Adrenal gland (tissue), 9 donors: ENCODE measurements at regions not wholly inside any gene's neighbourhood (a gene's known extent, or its start where the extent isn't known, plus 50 kb on each side); places are given as distances from the start of the nearest gene placed in this dataset.
A peak's percentile ranks its signal among the peaks of the same experiment; 100 is the strongest.

Experiments used
- DNase-seq, 7 donors: peaks; one replicate each; pipeline ENCODE4 v3.0.0-alpha.2; 2019 to 2020
- H3K27ac ChIP-seq, 5 donors: fragments of 200-600 bp; sonication (generic) in 4 of 5; 1 replicate in 3 of 5; 2 replicates in 2 of 5; pipeline versions ENCODE4 v1.5.1 to v1.8.0; 2016 to 2020; ENCODE audit warnings: mild to moderate bottlenecking in 1 of 5
- H3K27me3 ChIP-seq: fragments of 200-600 bp; 2 replicates; pipeline ENCODE4 v1.8.0; 2021
- H3K36me3 ChIP-seq, 2 donors: fragments of 200-600 bp; replicated peaks in 1 of 2; 1 replicate in 1 of 2; 2 replicates in 1 of 2; pipeline versions ENCODE4 v1.5.1 to v1.8.0; 2018 to 2022
- H3K4me1 ChIP-seq, 2 donors: fragments of 200-600 bp; replicated peaks in 1 of 2; 1 replicate in 1 of 2; 2 replicates in 1 of 2; pipeline versions ENCODE4 v1.5.1 to v1.8.0; 2018 to 2021
- H3K4me3 ChIP-seq, 4 donors: fragments of 200-600 bp; sonication (generic) in 3 of 4; one replicate each; pipeline ENCODE4 v1.5.1; 2016 to 2018
- H3K9me3 ChIP-seq, 3 donors: fragments of 200-600 bp; sonication (generic) in 1 of 3; replicated peaks in 1 of 3; 1 replicate in 2 of 3; 2 replicates in 1 of 3; pipeline versions ENCODE4 v1.5.1 to v1.8.0; 2016 to 2021
- POLR2A ChIP-seq, 2 donors: fragments of 450-650 bp; IDR thresholded peaks; one replicate each; pipeline ENCODE4 v1.6.1; 2017; ENCODE audit warnings: antibody characterized with exemption in 2 of 2, mild to moderate bottlenecking in 2 of 2, moderate library complexity in 1 of 2
- WGBS, 4 donors: extraction: QIAGEN DNeasy Blood & Tissue Kit in 2 of 4; methylation state at CpG; one replicate each; pipeline versions ENCODE4 v1.1.5 to v1.1.7; 2013 to 2017; 5-methylcytosine and 5-hydroxymethylcytosine counted together
- intact Hi-C, 2 donors: fragments of 100-400 bp; cut with DNase I; formaldehyde crosslinking; loops; one replicate each; pipeline versions ENCODE4 v1.14.1 to v1.15.0; 2022 to 2023
- TF ChIP-seq, protein P1 (sequence below), 6 experiments: fragments of 450-650 bp in 4 of 6; fragments of 200-600 bp in 2 of 6; sonication (generic) in 1 of 6; IDR thresholded peaks; 1 replicate in 5 of 6; 2 replicates in 1 of 6; pipeline versions ENCODE4 v1.5.1 to v1.8.0; 2016 to 2021; ENCODE audit warnings: antibody characterized with exemption in 6 of 6, mild to moderate bottlenecking in 2 of 6, moderate library complexity in 1 of 6
- donor health status: healthy with polysubstance abuse.
- donor health status: Bipolar disorder and iron deficiency.
- donor health status: DM: yes; HTN: yes; CAD: no.
- donor health status: DM: no; HTN: no; CAD: no.
- donor health status: DM: no; HTN: no; CAD: no.

DNA sequence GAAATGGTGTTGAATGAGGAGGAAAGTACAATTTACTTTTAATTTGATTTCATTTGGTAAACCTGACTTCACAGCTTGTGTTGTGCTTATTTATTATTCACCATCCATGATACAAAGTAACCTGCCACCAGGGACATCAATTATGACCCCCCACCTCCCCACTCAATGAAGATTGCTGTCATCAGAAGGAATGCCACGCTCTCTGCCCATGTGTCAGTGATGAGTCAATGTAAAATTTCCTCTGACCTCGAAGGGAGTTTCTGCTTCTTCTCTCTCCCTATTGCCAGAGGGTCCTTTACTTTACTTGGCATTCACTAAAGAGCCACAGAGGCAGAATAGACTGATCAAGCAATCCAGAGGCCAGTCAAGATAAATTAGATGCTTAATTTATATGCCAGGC, 759.7 kb downstream of the CDH11 start:
- intact Hi-C loops = no loop called here
- H3K9me3 ChIP-seq = no peaks in the 10 kb centered on the region
- WGBS, 4 donors = 26 to 40% (median 30%) methylated on average over 2 of the region's 2 CpGs
- H3K27ac ChIP-seq = no peak overlapping the region
- peak in 2 of 7 donors; percentile 10 to 16 for DNase-seq
- H3K36me3 ChIP-seq = no peaks in the 10 kb centered on the region
- H3K27me3 ChIP-seq = no peaks in the 10 kb centered on the region
- H3K4me1 ChIP-seq = peaks cover 0 to 13% of the 10 kb centered on the region in 2 donors
- TF ChIP-seq, protein P1, sequence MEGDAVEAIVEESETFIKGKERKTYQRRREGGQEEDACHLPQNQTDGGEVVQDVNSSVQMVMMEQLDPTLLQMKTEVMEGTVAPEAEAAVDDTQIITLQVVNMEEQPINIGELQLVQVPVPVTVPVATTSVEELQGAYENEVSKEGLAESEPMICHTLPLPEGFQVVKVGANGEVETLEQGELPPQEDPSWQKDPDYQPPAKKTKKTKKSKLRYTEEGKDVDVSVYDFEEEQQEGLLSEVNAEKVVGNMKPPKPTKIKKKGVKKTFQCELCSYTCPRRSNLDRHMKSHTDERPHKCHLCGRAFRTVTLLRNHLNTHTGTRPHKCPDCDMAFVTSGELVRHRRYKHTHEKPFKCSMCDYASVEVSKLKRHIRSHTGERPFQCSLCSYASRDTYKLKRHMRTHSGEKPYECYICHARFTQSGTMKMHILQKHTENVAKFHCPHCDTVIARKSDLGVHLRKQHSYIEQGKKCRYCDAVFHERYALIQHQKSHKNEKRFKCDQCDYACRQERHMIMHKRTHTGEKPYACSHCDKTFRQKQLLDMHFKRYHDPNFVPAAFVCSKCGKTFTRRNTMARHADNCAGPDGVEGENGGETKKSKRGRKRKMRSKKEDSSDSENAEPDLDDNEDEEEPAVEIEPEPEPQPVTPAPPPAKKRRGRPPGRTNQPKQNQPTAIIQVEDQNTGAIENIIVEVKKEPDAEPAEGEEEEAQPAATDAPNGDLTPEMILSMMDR (IDR thresholded peaks at IDR 0.05) = no peak
- no peak for TF ChIP-seq POLR2A (IDR thresholded peaks at IDR 0.05)
- H3K4me3 ChIP-seq = no peak overlapping the region

DNA sequence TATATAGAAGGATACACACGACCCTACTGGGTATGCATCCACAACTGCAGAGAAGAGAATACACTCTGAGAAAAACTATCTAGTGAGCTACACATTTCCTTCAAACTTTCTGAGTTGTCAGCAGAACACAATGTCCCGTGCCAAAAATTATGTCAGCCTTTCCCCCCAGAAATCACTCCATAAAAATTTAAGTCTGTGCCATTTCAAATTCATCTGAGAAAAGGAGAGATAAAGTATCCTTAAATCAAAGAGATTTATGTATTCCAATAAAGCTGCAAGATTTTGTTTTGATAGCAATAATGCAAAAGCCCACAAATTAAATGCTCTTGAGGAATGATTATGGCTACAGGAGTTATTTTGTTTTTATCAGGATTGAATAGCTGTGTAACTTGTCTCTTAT, 760.1 kb downstream of the CDH11 start:
- Histone ChIP-seq H3K27ac (no peak overlapping the region), H3K9me3 (no peaks in the 10 kb centered on the region), H3K27me3 (no peaks in the 10 kb centered on the region), H3K4me3 (no peak overlapping the region), H3K4me1 (peaks cover 0 to 14% of the 10 kb centered on the region in 2 donors), H3K36me3 (no peaks in the 10 kb centered on the region)
- 55 to 74% (median 57%) methylated on average over 2 of the region's 2 CpGs for WGBS, 4 donors
- DNase-seq = no peak
- intact Hi-C loops = no loop called here
- no peak for TF ChIP-seq POLR2A (IDR thresholded peaks at IDR 0.05)
- TF ChIP-seq, protein P1 (IDR thresholded peaks at IDR 0.05) = no peak

DNA sequence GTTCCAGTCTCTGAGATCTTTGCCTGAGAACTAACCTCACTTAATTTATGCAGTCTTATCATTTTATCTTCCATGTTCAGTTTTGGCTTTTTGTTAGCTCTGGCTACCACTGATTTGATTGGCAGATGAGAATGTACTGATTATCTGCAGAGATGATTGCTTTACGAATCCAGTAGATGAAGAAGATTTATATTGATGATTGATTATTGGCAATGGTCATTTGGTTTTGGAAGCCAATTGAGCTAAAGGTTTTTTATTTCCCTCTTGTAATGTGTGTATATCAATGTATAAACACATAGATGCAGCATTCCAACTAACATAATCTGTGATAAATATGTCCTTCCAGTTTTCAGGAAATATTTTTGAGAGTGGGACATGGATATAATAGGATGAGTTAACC, 763.6 kb downstream of the CDH11 start:
- Histone ChIP-seq H3K4me1 (peaks cover 0 to 27% of the 10 kb centered on the region in 2 donors), H3K27ac (no peak overlapping the region), H3K9me3 (no peaks in the 10 kb centered on the region), H3K36me3 (no peaks in the 10 kb centered on the region), H3K4me3 (no peak overlapping the region), H3K27me3 (no peaks in the 10 kb centered on the region)
- 57 to 77% (median 72%) methylated on average over 1 of the region's 1 CpG for WGBS, 4 donors
- intact Hi-C loops = no loop called here
- TF ChIP-seq, protein P1 (IDR thresholded peaks at IDR 0.05) = no peak
- TF ChIP-seq POLR2A (IDR thresholded peaks at IDR 0.05) = no peak
- no peak for DNase-seq

DNA sequence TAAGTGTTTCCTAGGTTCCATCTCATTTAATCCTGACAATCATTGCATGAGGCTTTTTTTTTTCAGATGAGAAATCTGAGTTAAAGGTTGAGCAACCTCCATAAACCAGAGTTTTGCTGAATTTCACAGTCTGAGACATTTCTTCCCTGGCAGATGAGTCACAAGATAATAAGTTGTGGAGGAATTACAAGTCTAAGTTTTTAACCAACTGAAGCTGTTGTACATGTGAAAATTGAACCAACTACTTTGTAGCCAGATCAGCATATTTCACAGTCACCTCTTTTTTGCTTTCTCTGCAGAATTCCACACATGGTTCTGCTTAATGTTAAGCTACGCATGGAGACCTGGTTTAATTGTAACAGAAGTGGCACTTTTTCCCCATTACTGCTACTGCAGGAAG, 765.6 kb downstream of the CDH11 start:
- no peak for TF ChIP-seq POLR2A (IDR thresholded peaks at IDR 0.05)
- TF ChIP-seq, protein P1 (IDR thresholded peaks at IDR 0.05) = no peak
- 68 to 100% (median 80%) methylated on average over 1 of the region's 1 CpG for WGBS, 4 donors
- Histone ChIP-seq H3K27ac (no peak overlapping the region), H3K4me3 (no peak overlapping the region), H3K4me1 (peaks cover 0 to 18% of the 10 kb centered on the region in 2 donors), H3K36me3 (no peaks in the 10 kb centered on the region), H3K27me3 (no peaks in the 10 kb centered on the region), H3K9me3 (no peaks in the 10 kb centered on the region)
- DNase-seq = no peak
- intact Hi-C loops = no loop called here
